Keratinocyte (primary cell): ENCODE measurements at regions not wholly inside any gene's neighbourhood (a gene's known extent, or its start where the extent isn't known, plus 50 kb on each side); places are given as distances from the start of the nearest gene placed in this dataset.
"Not testable (repeated sequence)": the region's sequence is repeated elsewhere in the genome, so short reads cannot be mapped to it uniquely, and the experiment has no call there.

ENCODE experiments used
- DNase-seq: peaks from one replicate; pipeline ENCODE4 v3.0.0-alpha.2; 2011; ENCODE audit warnings: low read depth, missing footprints, low spot score
- FAIRE-seq: peaks from 2 replicates; lab custom pipeline; 2011; peaks lifted over from hg19 to GRCh38; lab: Jason Lieb, UNC
- H2AFZ ChIP-seq: 2 replicates; pipeline ENCODE4 v1.6.0; 2012; ENCODE audit warnings: low read length, control low read depth, inconsistent platforms; ENCODE audit not compliant: control insufficient read depth
- H3K27ac ChIP-seq: 2 replicates; pipeline ENCODE4 v1.5.1; 2011; ENCODE audit warnings: low read length; ENCODE audit not compliant: control insufficient read depth, insufficient read depth
- H3K27me3 ChIP-seq: 3 replicates; pipeline ENCODE4 v1.6.0; 2011; ENCODE audit warnings: low read length; ENCODE audit not compliant: control insufficient read depth, insufficient read depth; ENCODE audit errors: extremely low read depth
- H3K36me3 ChIP-seq, 2 experiments: 2 replicates in 1 of 2; 3 replicates in 1 of 2; pipeline ENCODE4 v1.5.1; 2011; ENCODE audit warnings: low read length in 2 of 2, mild to moderate bottlenecking in 1 of 2; ENCODE audit not compliant: control insufficient read depth in 2 of 2, insufficient read depth in 2 of 2; ENCODE audit errors: extremely low read depth in 1 of 2
- H3K4me1 ChIP-seq: 3 replicates; pipeline ENCODE4 v1.5.1; 2011; ENCODE audit warnings: low read length; ENCODE audit not compliant: control insufficient read depth, insufficient read depth; ENCODE audit errors: extremely low read depth
- H3K4me2 ChIP-seq: 3 replicates; pipeline ENCODE4 v1.6.0; 2011; ENCODE audit warnings: low read depth, low read length; ENCODE audit not compliant: control insufficient read depth, insufficient read depth; ENCODE audit errors: extremely low read depth
- H3K4me3 ChIP-seq, 3 experiments: fragments of 200-600 bp in 1 of 3; sonication (generic) in 1 of 3; 2 replicates in 2 of 3; 3 replicates in 1 of 3; pipeline ENCODE4 v1.5.1; 2011 to 2016; ENCODE audit warnings: low read length in 3 of 3, mild to moderate bottlenecking in 3 of 3, control low read depth in 2 of 3, inconsistent platforms in 1 of 3, low read depth in 1 of 3, mixed read lengths in 1 of 3, mixed run types in 1 of 3, moderate library complexity in 1 of 3; ENCODE audit not compliant: control insufficient read depth in 2 of 3, insufficient read depth in 2 of 3; ENCODE audit errors: extremely low read depth in 1 of 3
- H3K79me2 ChIP-seq: 2 replicates; pipeline ENCODE4 v1.6.0; 2012; ENCODE audit warnings: low read length; ENCODE audit not compliant: control insufficient read depth, insufficient read depth
- H3K9ac ChIP-seq: 3 replicates; pipeline ENCODE4 v1.6.0; 2011; ENCODE audit warnings: low read length; ENCODE audit not compliant: control insufficient read depth, insufficient read depth; ENCODE audit errors: extremely low read depth
- H3K9me1 ChIP-seq: 3 replicates; pipeline ENCODE4 v1.6.0; 2011; ENCODE audit warnings: low read length; ENCODE audit not compliant: control insufficient read depth, insufficient read depth; ENCODE audit errors: extremely low read depth
- H3K9me3 ChIP-seq: 2 replicates; pipeline ENCODE4 v1.5.1; 2012; ENCODE audit warnings: low read depth, low read length; ENCODE audit not compliant: control insufficient read depth
- H4K20me1 ChIP-seq: 3 replicates; pipeline ENCODE4 v1.6.0; 2011; ENCODE audit warnings: low read length; ENCODE audit not compliant: control insufficient read depth, insufficient read depth; ENCODE audit errors: extremely low read depth
- CTCF ChIP-seq, 3 experiments: IDR thresholded peaks in 1 of 3; conservative IDR thresholded peaks in 1 of 3; optimal IDR thresholded peaks in 1 of 3; 2 replicates in 2 of 3; 3 replicates in 1 of 3; pipeline versions ENCODE3 to v1.5.1; 2011; ENCODE audit warnings: low read length in 3 of 3, mild to moderate bottlenecking in 3 of 3, moderate library complexity in 2 of 3, control low read depth in 1 of 3, inconsistent platforms in 1 of 3; ENCODE audit not compliant: insufficient read depth in 2 of 3; ENCODE audit errors: extremely low read depth in 1 of 3
- EZH2 ChIP-seq: IDR thresholded peaks from one replicate; pipeline ENCODE4 v1.6.1; 2012; ENCODE audit warnings: inconsistent platforms, mild to moderate bottlenecking, low read length, moderate library complexity
- dilution Hi-C: fragments of 300-500 bp; cut with MboI; formaldehyde crosslinking; loops from one replicate; pipeline ENCODE4 v1.7.0; 2020; ENCODE audit warnings: low sequenced_read_pairs; ENCODE audit not compliant: extremely low pct_ligation_motif_present

GRCh38 chr18:37836071-37836970, 270.7 kb upstream of the CELF4 start:
- no peak overlapping the region for H3K27ac ChIP-seq
- no peaks in the 10 kb centered on the region for H3K4me1 ChIP-seq
- no peak overlapping the region for H3K9ac ChIP-seq
- H3K4me3 ChIP-seq: no peak overlapping the region
- no peak for TF ChIP-seq EZH2
- no peaks in the 10 kb centered on the region for H3K79me2 ChIP-seq
- dilution Hi-C loops: no loop called here
- no peaks in the 10 kb centered on the region for H3K9me1 ChIP-seq
- no peak overlapping the region for H3K4me2 ChIP-seq
- no peak overlapping the region for H2AFZ ChIP-seq
- no peaks in the 10 kb centered on the region for H3K9me3 ChIP-seq
- no peaks in the 10 kb centered on the region for H4K20me1 ChIP-seq
- FAIRE-seq (no peak), DNase-seq (no peak)
- H3K27me3 ChIP-seq: no peaks in the 10 kb centered on the region
- H3K36me3 ChIP-seq: no peaks in the 10 kb centered on the region

- H3K27ac ChIP-seq, H3K9me1 ChIP-seq, H3K27me3 ChIP-seq, H2AFZ ChIP-seq, DNase-seq, H3K9ac ChIP-seq, H3K9me3 ChIP-seq, H3K4me3 ChIP-seq, FAIRE-seq, H3K4me2 ChIP-seq, H3K36me3 ChIP-seq, H4K20me1 ChIP-seq, H3K4me1 ChIP-seq, dilution Hi-C loops, H3K79me2 ChIP-seq: not testable (repeated sequence)
Measured at GRCh38 chr18:37832010-37832695, 266.6 kb upstream of the CELF4 start.

GRCh38 chr18:37812961-37813360, 247.4 kb upstream of the CELF4 start:
- Histone ChIP-seq H3K9me3 (no peaks in the 10 kb centered on the region), H3K4me3 (no peak overlapping the region), H4K20me1 (no peaks in the 10 kb centered on the region), H3K79me2 (no peaks in the 10 kb centered on the region), H3K9ac (no peak overlapping the region), H3K27ac (no peak overlapping the region), H3K4me2 (no peak overlapping the region), H3K4me1 (no peaks in the 10 kb centered on the region), H3K9me1 (no peaks in the 10 kb centered on the region), H2AFZ (no peak overlapping the region), H3K36me3 (no peaks in the 10 kb centered on the region), H3K27me3 (no peaks in the 10 kb centered on the region)
- DNase-seq (no peak), FAIRE-seq (no peak)
- dilution Hi-C loops: no loop called here
- TF ChIP-seq EZH2 (no peak), CTCF (optimal IDR thresholded peaks at IDR 0.05 in 1 of 3, IDR thresholded peaks at IDR 0.05 in 1 of 3, conservative IDR thresholded peaks at IDR 0.05 in 1 of 3; ENCODE audit: extremely low read depth in 1 of 3, insufficient read depth in 2 of 3, low read length in 3 of 3) (no peak)
